Left lung (tissue), 4 donors: ENCODE measurements at regions not wholly inside any gene's neighbourhood (a gene's known extent, or its start where the extent isn't known, plus 50 kb on each side); places are given as distances from the start of the nearest gene placed in this dataset.
"Not testable (repeated sequence)": the region's sequence is repeated elsewhere in the genome, so short reads cannot be mapped to it uniquely, and the experiment has no call there.

ENCODE experiments used
- ATAC-seq: fragments of 200-7000 bp; cut with Tn5 transposase; one replicate; pipeline ENCODE4 v1.9.1; 2020; ENCODE audit warnings: moderate library complexity
- DNase-seq, 4 donors: peaks; one replicate each; pipeline ENCODE4 v3.0.0-alpha.2; 2013 to 2020
- H3K27ac ChIP-seq, 2 donors: fragments of 200-600 bp; sonication (generic) in 1 of 2; one replicate each; pipeline versions ENCODE4 v1.5.0 to v1.8.0; 2020 to 2021
- H3K27me3 ChIP-seq, 2 donors: fragments of 200-600 bp; sonication (generic) in 1 of 2; one replicate each; pipeline versions ENCODE4 v1.5.0 to v1.8.0; 2020 to 2021
- H3K36me3 ChIP-seq, 2 donors: fragments of 200-600 bp; sonication (generic) in 1 of 2; one replicate each; pipeline versions ENCODE4 v1.5.0 to v1.8.0; 2020 to 2021
- H3K4me1 ChIP-seq, 2 donors: fragments of 200-600 bp; one replicate each; pipeline ENCODE4 v1.8.0; 2021
- H3K4me3 ChIP-seq, 2 donors: fragments of 200-600 bp; sonication (generic) in 1 of 2; one replicate each; pipeline versions ENCODE4 v1.5.0 to v1.8.0; 2020 to 2021; ENCODE audit warnings: mild to moderate bottlenecking in 1 of 2
- H3K9me3 ChIP-seq, 2 donors: fragments of 200-600 bp; sonication (generic) in 1 of 2; one replicate each; pipeline versions ENCODE4 v1.5.0 to v1.8.0; 2020 to 2021
- intact Hi-C, 2 donors: fragments of 100-400 bp; cut with DNase I; formaldehyde crosslinking; loops; one replicate each; pipeline versions ENCODE4 v1.11.2 to v1.14.2; 2022
- TF ChIP-seq, protein P1 (sequence below), 2 donors: fragments of 200-600 bp; sonication (generic) in 1 of 2; IDR thresholded peaks; one replicate each; pipeline versions ENCODE4 v1.5.0 to v1.8.0; 2021; ENCODE audit warnings: antibody characterized with exemption in 2 of 2
- donor health status: DM: no; HTN: yes; CAD: no.
- donor health status: DM: no; HTN: no; CAD: no.

DNA sequence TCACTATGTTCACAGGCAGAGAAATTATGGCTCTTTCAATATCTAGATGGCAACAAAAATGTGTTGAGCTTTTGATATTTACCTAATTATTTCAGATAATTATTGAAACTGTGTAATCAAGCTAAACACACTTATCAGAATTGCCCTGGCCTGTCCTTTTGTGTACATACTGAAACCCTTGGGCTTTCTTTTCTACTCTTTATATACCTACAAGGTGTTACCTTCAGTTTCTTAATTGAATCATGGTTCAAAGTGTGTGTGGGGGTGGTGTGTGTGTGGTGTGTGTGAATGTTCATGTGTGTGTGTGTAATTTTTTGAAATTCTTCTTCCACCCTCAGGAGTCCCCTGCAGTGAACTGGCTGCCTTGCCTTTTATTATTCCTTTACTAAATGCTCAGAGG lies 506.8 kb upstream of the SOX9 start:
- no peak for ATAC-seq

GRCh38 chr17:71615820-71616219 lies 505.0 kb upstream of the SOX9 start:
- Histone ChIP-seq H3K27ac (no peak overlapping the region), H3K4me3 (no peak overlapping the region), H3K4me1 (no peaks in the 10 kb centered on the region), H3K9me3 (peaks cover 0 to 35% of the 10 kb centered on the region in 2 donors), H3K27me3 (no peaks in the 10 kb centered on the region), H3K36me3 (no peaks in the 10 kb centered on the region)
- ATAC-seq, result no peak
- TF ChIP-seq, protein P1, sequence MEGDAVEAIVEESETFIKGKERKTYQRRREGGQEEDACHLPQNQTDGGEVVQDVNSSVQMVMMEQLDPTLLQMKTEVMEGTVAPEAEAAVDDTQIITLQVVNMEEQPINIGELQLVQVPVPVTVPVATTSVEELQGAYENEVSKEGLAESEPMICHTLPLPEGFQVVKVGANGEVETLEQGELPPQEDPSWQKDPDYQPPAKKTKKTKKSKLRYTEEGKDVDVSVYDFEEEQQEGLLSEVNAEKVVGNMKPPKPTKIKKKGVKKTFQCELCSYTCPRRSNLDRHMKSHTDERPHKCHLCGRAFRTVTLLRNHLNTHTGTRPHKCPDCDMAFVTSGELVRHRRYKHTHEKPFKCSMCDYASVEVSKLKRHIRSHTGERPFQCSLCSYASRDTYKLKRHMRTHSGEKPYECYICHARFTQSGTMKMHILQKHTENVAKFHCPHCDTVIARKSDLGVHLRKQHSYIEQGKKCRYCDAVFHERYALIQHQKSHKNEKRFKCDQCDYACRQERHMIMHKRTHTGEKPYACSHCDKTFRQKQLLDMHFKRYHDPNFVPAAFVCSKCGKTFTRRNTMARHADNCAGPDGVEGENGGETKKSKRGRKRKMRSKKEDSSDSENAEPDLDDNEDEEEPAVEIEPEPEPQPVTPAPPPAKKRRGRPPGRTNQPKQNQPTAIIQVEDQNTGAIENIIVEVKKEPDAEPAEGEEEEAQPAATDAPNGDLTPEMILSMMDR (IDR thresholded peaks at IDR 0.05), result no peak
- intact Hi-C loops, result no loop called here
- no peak for DNase-seq

More for the DNA sequence above, 506.8 kb upstream of the SOX9 start:
- H3K4me1 ChIP-seq, result no peaks in the 10 kb centered on the region
- no peak overlapping the region for H3K27ac ChIP-seq
- peaks cover 0 to 24% of the 10 kb centered on the region in 2 donors for H3K9me3 ChIP-seq
- H3K4me3 ChIP-seq, result no peak overlapping the region
- intact Hi-C loops, result no loop called here
- H3K27me3 ChIP-seq, result no peaks in the 10 kb centered on the region
- H3K36me3 ChIP-seq, result no peaks in the 10 kb centered on the region
- no peak for DNase-seq
- TF ChIP-seq, protein P1 (IDR thresholded peaks at IDR 0.05), result no peak

DNA sequence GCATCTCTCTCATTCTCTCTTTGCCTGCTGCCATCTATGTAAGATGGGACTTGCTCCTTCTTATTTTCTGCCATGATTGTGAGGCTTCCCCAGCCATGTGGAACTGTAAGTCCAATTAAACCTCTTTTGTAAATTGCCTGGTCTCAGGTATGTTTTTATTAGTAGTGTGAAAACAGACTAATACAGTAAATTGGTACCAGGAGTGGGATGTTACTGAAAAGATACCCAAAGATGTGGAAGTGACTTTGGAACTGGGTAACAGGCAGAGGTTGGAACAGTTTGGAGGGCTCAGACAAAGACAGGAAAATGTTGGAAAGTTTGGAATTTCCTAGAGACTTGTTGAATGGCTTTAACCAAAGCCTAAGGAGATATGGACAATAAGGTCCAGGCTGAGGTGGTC lies 503.1 kb upstream of the SOX9 start:
- H3K36me3 ChIP-seq, intact Hi-C loops, ATAC-seq, H3K27ac ChIP-seq, H3K4me3 ChIP-seq, DNase-seq, H3K4me1 ChIP-seq, H3K27me3 ChIP-seq: not testable (repeated sequence)
- peaks cover 0 to 42% of the 10 kb centered on the region in 2 donors for H3K9me3 ChIP-seq

- TF ChIP-seq, protein P1 (IDR thresholded peaks at IDR 0.05), result no peak
- intact Hi-C loops, result no loop called here
- Histone ChIP-seq H3K27ac (no peak overlapping the region), H3K36me3 (no peaks in the 10 kb centered on the region), H3K27me3 (no peaks in the 10 kb centered on the region), H3K4me1 (no peaks in the 10 kb centered on the region), H3K9me3 (peaks cover 0 to 8% of the 10 kb centered on the region in 2 donors), H3K4me3 (no peak overlapping the region)
- no peak for DNase-seq
- ATAC-seq, result no peak
Observed at GRCh38 chr17:71625330-71625729, 495.5 kb upstream of the SOX9 start.

GRCh38 chr17:71628306-71628705 lies 492.5 kb upstream of the SOX9 start:
- no peak overlapping the region for H3K4me3 ChIP-seq
- no peaks in the 10 kb centered on the region for H3K36me3 ChIP-seq
- no peak for ATAC-seq
- no peaks in the 10 kb centered on the region for H3K4me1 ChIP-seq
- intact Hi-C loops, result no loop called here
- TF ChIP-seq, protein P1 (IDR thresholded peaks at IDR 0.05), result no peak
- no peak for DNase-seq
- no peaks in the 10 kb centered on the region for H3K27me3 ChIP-seq
- no peaks in the 10 kb centered on the region for H3K9me3 ChIP-seq
- no peak overlapping the region for H3K27ac ChIP-seq

GRCh38 chr17:71631483-71631882 lies 489.3 kb upstream of the SOX9 start:
- TF ChIP-seq, protein P1 (IDR thresholded peaks at IDR 0.05), result no peak
- Histone ChIP-seq H3K4me1 (no peaks in the 10 kb centered on the region), H3K4me3 (no peak overlapping the region), H3K9me3 (no peaks in the 10 kb centered on the region), H3K36me3 (no peaks in the 10 kb centered on the region), H3K27me3 (no peaks in the 10 kb centered on the region), H3K27ac (no peak overlapping the region)
- ATAC-seq (no peak), DNase-seq (no peak)
- intact Hi-C loops, result no loop called here
